HFFc6 (cell line): ENCODE measurements at regions not wholly inside any gene's neighbourhood (a gene's known extent, or its start where the extent isn't known, plus 50 kb on each side); places are given as distances from the start of the nearest gene placed in this dataset.
"Not testable (repeated sequence)": the region's sequence is repeated elsewhere in the genome, so short reads cannot be mapped to it uniquely, and the experiment has no call there.

ENCODE experiments used
- DNase-seq: peaks from one replicate; pipeline ENCODE4 v3.0.0-alpha.2; 2018
- H3K27ac Mint-ChIP-seq: 2 replicates; pipeline ENCODE4 v1.8.0; 2020; ENCODE audit warnings: mild to moderate bottlenecking, mixed read lengths
- H3K27me3 Mint-ChIP-seq: 2 replicates; pipeline ENCODE4 v1.8.0; 2021; ENCODE audit warnings: mild to moderate bottlenecking, moderate library complexity, mixed read lengths; ENCODE audit not compliant: insufficient read depth
- H3K36me3 Mint-ChIP-seq: 2 replicates; pipeline ENCODE4 v1.8.0; 2021; ENCODE audit warnings: low read depth, mixed read lengths
- H3K4me1 Mint-ChIP-seq: 2 replicates; pipeline ENCODE4 v1.8.0; 2020; ENCODE audit warnings: low read depth, mixed read lengths
- H3K4me3 Mint-ChIP-seq: 2 replicates; pipeline ENCODE4 v1.8.0; 2020; ENCODE audit warnings: mild to moderate bottlenecking, moderate library complexity, mixed read lengths
- H3K9me3 Mint-ChIP-seq: 2 replicates; pipeline ENCODE4 v1.8.0; 2020; ENCODE audit warnings: mild to moderate bottlenecking, mixed read lengths
- CTCF ChIP-seq: fragments of 200-600 bp; sonication (generic); IDR thresholded peaks from 2 replicates; pipeline ENCODE4 v1.5.0; 2021; ENCODE audit warnings: antibody characterized with exemption, mild to moderate bottlenecking

- not testable (repeated sequence) for H3K4me3 Mint-ChIP-seq, DNase-seq, H3K36me3 Mint-ChIP-seq, H3K27ac Mint-ChIP-seq, H3K4me1 Mint-ChIP-seq, H3K27me3 Mint-ChIP-seq
- H3K9me3 Mint-ChIP-seq: peaks cover 24% of the 10 kb centered on the region
These were observed 274.2 kb downstream of the POTED start for GRCh38 chr21:13883641-13884395.

GRCh38 chr21:13877503-13877902 is 267.9 kb downstream of the POTED start:
- H3K9me3 Mint-ChIP-seq: peaks cover 31% of the 10 kb centered on the region
- not testable (repeated sequence) for H3K36me3 Mint-ChIP-seq, H3K4me3 Mint-ChIP-seq

GRCh38 chr21:13876999-13877398 is 267.4 kb downstream of the POTED start:
- H3K9me3 Mint-ChIP-seq: peaks cover 32% of the 10 kb centered on the region
- not testable (repeated sequence) for H3K36me3 Mint-ChIP-seq, H3K4me1 Mint-ChIP-seq, DNase-seq, H3K27me3 Mint-ChIP-seq, H3K27ac Mint-ChIP-seq, H3K4me3 Mint-ChIP-seq

More at GRCh38 chr21:13877503-13877902, 267.9 kb downstream of the POTED start:
- H3K27me3 Mint-ChIP-seq, H3K4me1 Mint-ChIP-seq, H3K27ac Mint-ChIP-seq, DNase-seq: not testable (repeated sequence)

GRCh38 chr21:13874001-13874400 is 264.4 kb downstream of the POTED start:
- not testable (repeated sequence) for H3K27me3 Mint-ChIP-seq, H3K4me3 Mint-ChIP-seq, DNase-seq, H3K36me3 Mint-ChIP-seq, H3K27ac Mint-ChIP-seq, H3K4me1 Mint-ChIP-seq
- peaks cover 26% of the 10 kb centered on the region for H3K9me3 Mint-ChIP-seq

- no peak for DNase-seq
- H3K9me3 Mint-ChIP-seq: peaks cover 87% of the 10 kb centered on the region
- H3K27ac Mint-ChIP-seq: no peak overlapping the region
- H3K4me1 Mint-ChIP-seq: no peaks in the 10 kb centered on the region
- H3K36me3 Mint-ChIP-seq: peaks cover 5% of the 10 kb centered on the region; the same call in 1 of the 2 replicates
- TF ChIP-seq CTCF: no peak
- H3K27me3 Mint-ChIP-seq: no peaks in the 10 kb centered on the region; the same call in 1 of the 2 replicates
- H3K4me3 Mint-ChIP-seq: no peak overlapping the region
These were observed 245.1 kb downstream of the POTED start for GRCh38 chr21:13854638-13855037.

- not testable (repeated sequence) for H3K27me3 Mint-ChIP-seq, H3K4me1 Mint-ChIP-seq, DNase-seq, H3K27ac Mint-ChIP-seq, H3K36me3 Mint-ChIP-seq, H3K4me3 Mint-ChIP-seq
- peaks cover 71% of the 10 kb centered on the region for H3K9me3 Mint-ChIP-seq
These were observed 241.2 kb downstream of the POTED start for GRCh38 chr21:13850808-13851207.

GRCh38 chr21:13849489-13849888 is 239.9 kb downstream of the POTED start:
- peaks cover 61% of the 10 kb centered on the region for H3K9me3 Mint-ChIP-seq
- not testable (repeated sequence) for H3K27me3 Mint-ChIP-seq, H3K27ac Mint-ChIP-seq

GRCh38 chr21:13846718-13847117 is 237.1 kb downstream of the POTED start:
- not testable (repeated sequence) for H3K27ac Mint-ChIP-seq, H3K4me3 Mint-ChIP-seq, DNase-seq, H3K4me1 Mint-ChIP-seq, H3K27me3 Mint-ChIP-seq
- Mint-ChIP-seq H3K36me3 (peaks cover 12% of the 10 kb centered on the region; the same call in 1 of the 2 replicates), H3K9me3 (peaks cover 55% of the 10 kb centered on the region)

More at GRCh38 chr21:13849489-13849888, 239.9 kb downstream of the POTED start:
- H3K4me1 Mint-ChIP-seq, H3K36me3 Mint-ChIP-seq, DNase-seq, H3K4me3 Mint-ChIP-seq: not testable (repeated sequence)

- not testable (repeated sequence) for H3K4me1 Mint-ChIP-seq, DNase-seq, H3K36me3 Mint-ChIP-seq, H3K27me3 Mint-ChIP-seq, H3K27ac Mint-ChIP-seq, H3K4me3 Mint-ChIP-seq
- H3K9me3 Mint-ChIP-seq: peaks cover 44% of the 10 kb centered on the region
These were observed 235.0 kb downstream of the POTED start for GRCh38 chr21:13844574-13844973.

- H3K36me3 Mint-ChIP-seq, H3K4me1 Mint-ChIP-seq, DNase-seq, H3K4me3 Mint-ChIP-seq, H3K27me3 Mint-ChIP-seq, H3K27ac Mint-ChIP-seq: not testable (repeated sequence)
- H3K9me3 Mint-ChIP-seq: peaks cover 30% of the 10 kb centered on the region
These were observed 233.5 kb downstream of the POTED start for GRCh38 chr21:13843081-13843480.

GRCh38 chr21:13827666-13828065 is 218.1 kb downstream of the POTED start:
- peaks cover 48% of the 10 kb centered on the region for H3K9me3 Mint-ChIP-seq

More at GRCh38 chr21:13827666-13828065, 218.1 kb downstream of the POTED start:
- H3K27ac Mint-ChIP-seq, H3K27me3 Mint-ChIP-seq, H3K36me3 Mint-ChIP-seq, H3K4me1 Mint-ChIP-seq, DNase-seq, H3K4me3 Mint-ChIP-seq: not testable (repeated sequence)
